DOHH2 (cell line): ENCODE measurements at regions not wholly inside any gene's neighbourhood (a gene's known extent, or its start where the extent isn't known, plus 50 kb on each side); places are given as distances from the start of the nearest gene placed in this dataset.

Experiments used
- EZH2phosphoT487 ChIP-seq: fragments of 200-600 bp; sonication (generic); IDR thresholded peaks from 2 replicates; pipeline ENCODE4 v1.6.1; 2017; ENCODE audit warnings: borderline replicate concordance, mild to moderate bottlenecking, antibody characterized with exemption, low read length, moderate library complexity, mixed read lengths
- TF ChIP-seq, protein P1 (sequence below): fragments of 200-600 bp; sonication (generic); IDR thresholded peaks from one replicate; pipeline ENCODE4 v1.5.1; 2014; ENCODE audit warnings: antibody characterized with exemption, mild to moderate bottlenecking, low read depth, low read length; ENCODE audit not compliant: poor library complexity, severe bottlenecking

GRCh38 chr2:59912042-59912441, 641.4 kb downstream of the BCL11A start:
- TF ChIP-seq, protein P1, sequence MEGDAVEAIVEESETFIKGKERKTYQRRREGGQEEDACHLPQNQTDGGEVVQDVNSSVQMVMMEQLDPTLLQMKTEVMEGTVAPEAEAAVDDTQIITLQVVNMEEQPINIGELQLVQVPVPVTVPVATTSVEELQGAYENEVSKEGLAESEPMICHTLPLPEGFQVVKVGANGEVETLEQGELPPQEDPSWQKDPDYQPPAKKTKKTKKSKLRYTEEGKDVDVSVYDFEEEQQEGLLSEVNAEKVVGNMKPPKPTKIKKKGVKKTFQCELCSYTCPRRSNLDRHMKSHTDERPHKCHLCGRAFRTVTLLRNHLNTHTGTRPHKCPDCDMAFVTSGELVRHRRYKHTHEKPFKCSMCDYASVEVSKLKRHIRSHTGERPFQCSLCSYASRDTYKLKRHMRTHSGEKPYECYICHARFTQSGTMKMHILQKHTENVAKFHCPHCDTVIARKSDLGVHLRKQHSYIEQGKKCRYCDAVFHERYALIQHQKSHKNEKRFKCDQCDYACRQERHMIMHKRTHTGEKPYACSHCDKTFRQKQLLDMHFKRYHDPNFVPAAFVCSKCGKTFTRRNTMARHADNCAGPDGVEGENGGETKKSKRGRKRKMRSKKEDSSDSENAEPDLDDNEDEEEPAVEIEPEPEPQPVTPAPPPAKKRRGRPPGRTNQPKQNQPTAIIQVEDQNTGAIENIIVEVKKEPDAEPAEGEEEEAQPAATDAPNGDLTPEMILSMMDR = no peak
- no peak for TF ChIP-seq EZH2phosphoT487
